MM.1S (cell line): ENCODE measurements at regions not wholly inside any gene's neighbourhood (a gene's known extent, or its start where the extent isn't known, plus 50 kb on each side); places are given as distances from the start of the nearest gene placed in this dataset.

Experiments
- DNase-seq: peaks from one replicate; pipeline ENCODE4 v3.0.0-alpha.2; 2015
- H2AFZ ChIP-seq: fragments of 300-600 bp; sonication (generic); 2 replicates; pipeline ENCODE4 v1.6.0; 2016; ENCODE audit warnings: antibody characterized with exemption, low read length
- H3F3A ChIP-seq: fragments of 300-600 bp; sonication (generic); 2 replicates; pipeline ENCODE4 v1.6.1; 2016; ENCODE audit warnings: mild to moderate bottlenecking, antibody characterized with exemption, low read length, moderate library complexity, mixed read lengths; ENCODE audit not compliant: insufficient read depth
- H3K27ac ChIP-seq: fragments of 300-600 bp; sonication (generic); 2 replicates; pipeline ENCODE4 v1.5.1; 2016; ENCODE audit warnings: mild to moderate bottlenecking, low read length
- H3K27me3 ChIP-seq: fragments of 300-600 bp; sonication (generic); replicated peaks from 2 replicates; pipeline ENCODE4 v1.6.0; 2016; ENCODE audit warnings: low read length; ENCODE audit not compliant: insufficient read depth
- H3K36me3 ChIP-seq: fragments of 300-600 bp; sonication (generic); replicated peaks from 2 replicates; pipeline ENCODE4 v1.6.1; 2016; ENCODE audit warnings: mild to moderate bottlenecking, low read length, mixed read lengths; ENCODE audit not compliant: insufficient read depth
- H3K4me1 ChIP-seq: fragments of 300-600 bp; sonication (generic); 2 replicates; pipeline ENCODE4 v1.6.1; 2016; ENCODE audit warnings: low read length, mixed read lengths
- H3K4me2 ChIP-seq: fragments of 300-600 bp; sonication (generic); 2 replicates; pipeline ENCODE4 v1.6.0; 2016; ENCODE audit warnings: low read depth, low read length
- H3K4me3 ChIP-seq: fragments of 300-600 bp; sonication (generic); 2 replicates; pipeline ENCODE4 v1.5.1; 2016; ENCODE audit warnings: low read length, mixed read lengths
- H3K79me2 ChIP-seq: fragments of 300-600 bp; sonication (generic); 2 replicates; pipeline ENCODE4 v1.6.1; 2016; ENCODE audit warnings: mixed run types, low read length, mixed read lengths
- H3K9ac ChIP-seq: fragments of 300-600 bp; sonication (generic); 2 replicates; pipeline ENCODE4 v1.6.1; 2016; ENCODE audit warnings: low read length, mixed read lengths
- H3K9me2 ChIP-seq: fragments of 300-600 bp; sonication (generic); replicated peaks from 2 replicates; pipeline ENCODE4 v1.6.1; 2016; ENCODE audit warnings: mild to moderate bottlenecking, low read length, mixed read lengths; ENCODE audit not compliant: insufficient read depth
- H3K9me3 ChIP-seq: fragments of 300-600 bp; sonication (generic); replicated peaks from 2 replicates; pipeline ENCODE4 v1.6.1; 2016; ENCODE audit warnings: mild to moderate bottlenecking, low read length, mixed read lengths; ENCODE audit not compliant: insufficient read depth
- H4K20me1 ChIP-seq: fragments of 300-600 bp; sonication (generic); 2 replicates; pipeline ENCODE4 v1.6.1; 2016; ENCODE audit warnings: mild to moderate bottlenecking, low read length, moderate library complexity, mixed read lengths; ENCODE audit not compliant: insufficient read depth
- EZH2 ChIP-seq: fragments of 300-600 bp; sonication (generic); optimal IDR thresholded peaks from 2 replicates; pipeline ENCODE3; 2017; ENCODE audit warnings: low read depth, mild to moderate bottlenecking, antibody characterized with exemption, low read length, mixed read lengths
- EZH2phosphoT487 ChIP-seq: fragments of 300-600 bp; sonication (generic); IDR thresholded peaks from 2 replicates; pipeline ENCODE4 v1.6.1; 2018; ENCODE audit warnings: antibody characterized with exemption, low read length
- TF ChIP-seq, protein P1 (sequence below): fragments of 300-600 bp; sonication (generic); IDR thresholded peaks from 2 replicates; pipeline ENCODE4 v1.5.1; 2016; ENCODE audit warnings: antibody characterized with exemption, low read length, mixed read lengths

DNA sequence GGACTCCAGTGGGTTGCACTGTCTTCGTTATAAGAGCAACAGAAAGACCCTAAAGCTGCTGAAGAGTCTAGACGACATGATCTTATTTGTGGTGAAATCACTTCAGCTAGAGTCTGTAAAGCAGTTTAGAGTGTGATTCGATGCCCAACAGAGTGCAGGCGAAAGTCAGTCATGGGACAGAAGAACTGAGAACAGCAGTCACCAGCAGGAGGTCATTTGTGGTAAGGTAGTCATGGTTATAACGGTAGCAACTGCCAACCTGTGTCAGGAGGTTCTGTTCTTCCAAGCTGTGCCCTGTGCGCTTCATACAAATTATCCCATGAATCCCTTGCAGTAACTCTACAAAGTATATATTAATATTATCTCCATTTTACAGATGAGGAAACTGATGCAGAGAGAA, 954.1 kb downstream of the AACS start:
- no peak overlapping the region for H3K9ac ChIP-seq
- TF ChIP-seq EZH2phosphoT487, result no peak
- TF ChIP-seq EZH2, result no peak
- TF ChIP-seq, protein P1, sequence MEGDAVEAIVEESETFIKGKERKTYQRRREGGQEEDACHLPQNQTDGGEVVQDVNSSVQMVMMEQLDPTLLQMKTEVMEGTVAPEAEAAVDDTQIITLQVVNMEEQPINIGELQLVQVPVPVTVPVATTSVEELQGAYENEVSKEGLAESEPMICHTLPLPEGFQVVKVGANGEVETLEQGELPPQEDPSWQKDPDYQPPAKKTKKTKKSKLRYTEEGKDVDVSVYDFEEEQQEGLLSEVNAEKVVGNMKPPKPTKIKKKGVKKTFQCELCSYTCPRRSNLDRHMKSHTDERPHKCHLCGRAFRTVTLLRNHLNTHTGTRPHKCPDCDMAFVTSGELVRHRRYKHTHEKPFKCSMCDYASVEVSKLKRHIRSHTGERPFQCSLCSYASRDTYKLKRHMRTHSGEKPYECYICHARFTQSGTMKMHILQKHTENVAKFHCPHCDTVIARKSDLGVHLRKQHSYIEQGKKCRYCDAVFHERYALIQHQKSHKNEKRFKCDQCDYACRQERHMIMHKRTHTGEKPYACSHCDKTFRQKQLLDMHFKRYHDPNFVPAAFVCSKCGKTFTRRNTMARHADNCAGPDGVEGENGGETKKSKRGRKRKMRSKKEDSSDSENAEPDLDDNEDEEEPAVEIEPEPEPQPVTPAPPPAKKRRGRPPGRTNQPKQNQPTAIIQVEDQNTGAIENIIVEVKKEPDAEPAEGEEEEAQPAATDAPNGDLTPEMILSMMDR, result no peak
- H3K9me2 ChIP-seq, result no peaks in the 10 kb centered on the region
- DNase-seq, result no peak
- H3K79me2 ChIP-seq, result no peaks in the 10 kb centered on the region
- H3K9me3 ChIP-seq, result no peaks in the 10 kb centered on the region
- H3K36me3 ChIP-seq, result no peaks in the 10 kb centered on the region
- H3F3A ChIP-seq, result no peaks in the 10 kb centered on the region
- no peaks in the 10 kb centered on the region for H3K27me3 ChIP-seq
- no peak overlapping the region for H3K27ac ChIP-seq
- no peak overlapping the region for H2AFZ ChIP-seq
- H3K4me2 ChIP-seq, result no peak overlapping the region
- no peaks in the 10 kb centered on the region for H3K4me1 ChIP-seq
- no peaks in the 10 kb centered on the region for H4K20me1 ChIP-seq
- H3K4me3 ChIP-seq, result no peak overlapping the region

DNA sequence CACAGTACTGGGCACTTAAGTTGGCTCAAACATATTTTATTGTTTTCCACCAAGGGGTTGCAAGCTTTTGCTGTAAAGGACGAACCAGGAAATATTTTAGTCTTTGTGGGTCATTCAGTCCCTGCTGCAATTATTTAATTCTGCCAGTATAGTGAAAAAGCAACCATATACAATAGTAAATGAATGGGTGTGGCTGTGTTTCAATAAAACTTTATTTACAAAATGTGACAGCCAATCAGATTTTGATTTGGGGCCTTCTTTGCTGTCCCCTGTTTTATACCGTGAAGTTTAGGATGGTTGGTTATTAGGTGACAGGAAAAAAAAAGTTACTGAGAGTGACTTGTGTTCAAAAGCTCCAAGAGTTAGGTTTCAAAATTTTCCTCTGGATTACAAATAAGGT, 956.4 kb downstream of the AACS start:
- H4K20me1 ChIP-seq, result no peaks in the 10 kb centered on the region
- no peaks in the 10 kb centered on the region for H3K9me3 ChIP-seq
- no peak overlapping the region for H3K4me3 ChIP-seq
- H3K9ac ChIP-seq, result no peak overlapping the region
- H2AFZ ChIP-seq, result no peak overlapping the region
- H3K36me3 ChIP-seq, result no peaks in the 10 kb centered on the region
- no peaks in the 10 kb centered on the region for H3K27me3 ChIP-seq
- no peaks in the 10 kb centered on the region for H3K9me2 ChIP-seq
- TF ChIP-seq EZH2phosphoT487 (no peak), EZH2 (no peak)
- TF ChIP-seq, protein P1, result no peak
- no peaks in the 10 kb centered on the region for H3K4me1 ChIP-seq
- H3F3A ChIP-seq, result no peaks in the 10 kb centered on the region
- no peak overlapping the region for H3K4me2 ChIP-seq
- DNase-seq, result no peak
- H3K27ac ChIP-seq, result no peak overlapping the region
- no peaks in the 10 kb centered on the region for H3K79me2 ChIP-seq

DNA sequence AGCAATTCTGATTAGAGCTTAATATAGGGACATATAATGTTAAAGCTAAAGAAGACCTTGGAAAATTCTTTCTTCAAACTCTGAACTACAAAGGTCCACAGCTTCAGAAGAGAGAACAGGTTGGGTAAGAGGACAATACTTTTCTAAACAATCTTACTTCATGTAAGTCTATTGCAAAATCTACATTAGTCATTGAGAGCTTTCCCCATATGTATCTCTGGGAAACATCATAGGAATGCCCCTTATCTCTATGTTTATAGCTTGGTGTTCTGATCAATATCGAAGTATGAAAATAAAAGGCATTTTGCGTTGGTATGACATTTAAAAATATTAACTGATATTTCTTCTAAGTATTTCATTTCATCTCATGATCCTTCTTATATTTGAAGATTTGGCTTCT, 962.6 kb downstream of the AACS start:
- no peaks in the 10 kb centered on the region for H3K4me1 ChIP-seq
- DNase-seq, result no peak
- TF ChIP-seq, protein P1, result no peak
- TF ChIP-seq EZH2phosphoT487 (no peak), EZH2 (no peak)

More for the DNA sequence above, 962.6 kb downstream of the AACS start:
- H3K4me3 ChIP-seq, result no peak overlapping the region
- H3K9me3 ChIP-seq, result no peaks in the 10 kb centered on the region
- no peaks in the 10 kb centered on the region for H3K79me2 ChIP-seq
- H4K20me1 ChIP-seq, result no peaks in the 10 kb centered on the region
- no peaks in the 10 kb centered on the region for H3K9me2 ChIP-seq
- no peaks in the 10 kb centered on the region for H3F3A ChIP-seq
- no peaks in the 10 kb centered on the region for H3K36me3 ChIP-seq
- H3K4me2 ChIP-seq, result no peak overlapping the region
- H2AFZ ChIP-seq, result no peak overlapping the region
- H3K9ac ChIP-seq, result no peak overlapping the region
- H3K27ac ChIP-seq, result no peak overlapping the region
- no peaks in the 10 kb centered on the region for H3K27me3 ChIP-seq
